ENCODE measurements at regions not wholly inside any gene's neighbourhood (a gene's known extent, or its start where the extent isn't known, plus 50 kb on each side); places are given as distances from the start of the nearest gene placed in this dataset.
A peak's percentile ranks its signal among the peaks of the same experiment; 100 is the strongest.

DNA sequence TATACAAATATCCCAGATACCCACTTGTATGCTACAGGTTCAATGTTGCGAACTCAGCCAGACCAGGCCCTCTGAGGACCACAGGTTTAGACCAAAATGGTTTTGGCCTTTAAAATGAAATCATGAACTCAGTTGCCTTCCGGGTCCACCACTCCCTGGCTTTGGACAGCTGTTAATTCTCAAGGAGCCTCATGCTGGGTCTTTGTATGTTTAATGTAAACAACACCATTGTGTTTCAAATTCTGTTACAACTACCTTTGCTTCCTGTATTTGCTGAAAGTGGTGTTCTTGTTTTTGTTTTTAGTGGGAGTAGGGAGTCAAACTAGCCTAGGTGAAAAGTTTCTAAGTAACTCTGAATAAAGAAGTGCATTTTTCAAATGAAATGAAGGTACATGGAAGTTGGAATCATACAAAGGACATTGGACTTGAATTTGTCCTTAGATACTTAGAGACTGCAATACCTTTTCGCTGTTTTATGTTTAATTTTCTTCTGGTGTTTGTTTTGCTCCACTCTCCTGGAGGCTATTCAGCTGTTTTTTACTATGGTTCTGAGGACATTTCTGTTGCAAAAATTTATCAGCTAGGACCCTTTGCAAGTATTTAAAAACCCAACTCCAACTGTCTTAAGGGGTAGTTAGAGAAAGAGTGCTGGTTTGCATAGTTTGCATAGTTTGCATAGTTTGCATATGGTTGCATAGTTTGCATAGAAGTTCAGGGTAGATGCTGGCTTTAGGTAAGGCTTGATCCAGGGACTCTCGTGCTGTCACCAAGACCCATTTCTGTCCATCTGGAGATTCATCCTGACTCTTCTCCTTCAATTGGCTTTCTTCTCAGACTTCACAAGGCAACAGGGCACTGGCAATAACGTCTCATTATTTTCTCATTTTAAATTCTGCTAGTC, 70.1 kb downstream of the MID1IP1 start:
- H2AK5ac ChIP-seq (ENCODE audit: low read length), result no peak overlapping the region
- no peaks in the 10 kb centered on the region for H3K36me3 ChIP-seq (ENCODE audit: control insufficient read depth, insufficient read depth, low read length)
- no peaks in the 10 kb centered on the region for H3K27me3 ChIP-seq (ENCODE audit: insufficient read depth, low read length, poor library complexity)
- H3K4ac ChIP-seq (ENCODE audit: low read depth, low read length), result peak overlapping the region; percentile 36
- H3K27ac ChIP-seq (ENCODE audit: low read depth, low read length), result peak overlapping the region; percentile 80
- DNase-seq, result peak; percentile 74
- no CpG with 5 or more reads among the region's 5 CpGs for WGBS (ENCODE audit: extremely low coverage, insufficient coverage, low lambda C conversion rate)
- H2BK15ac ChIP-seq (replicated peaks; ENCODE audit: low read depth), result no peak overlapping the region
- peak overlapping the region; percentile 98 for H3K18ac ChIP-seq (ENCODE audit: low read length)
- H3K4me3 ChIP-seq (ENCODE audit: low read length), result no peak overlapping the region
- no peak overlapping the region for H3K9ac ChIP-seq (ENCODE audit: low read length)
- peaks cover 2% of the 10 kb centered on the region for H3K4me1 ChIP-seq (ENCODE audit: control insufficient read depth, low read depth, low read length)
- H2BK120ac ChIP-seq (ENCODE audit: low read depth, low read length), result no peak overlapping the region
- H2BK5ac ChIP-seq (ENCODE audit: low read length), result no peak overlapping the region
- no peak overlapping the region for H4K8ac ChIP-seq (ENCODE audit: low read depth, low read length)
- no peak overlapping the region for H3K56ac ChIP-seq (ENCODE audit: low read length)
- H4K5ac ChIP-seq (ENCODE audit: low read length), result no peak overlapping the region
- H3K79me1 ChIP-seq (ENCODE audit: low read length), result no peaks in the 10 kb centered on the region
- H3K23ac ChIP-seq (ENCODE audit: low read length), result no peak overlapping the region
- no peak overlapping the region for H3K4me2 ChIP-seq (ENCODE audit: low read length)
- H3K79me2 ChIP-seq (ENCODE audit: control insufficient read depth, insufficient read depth, low read length), result no peaks in the 10 kb centered on the region

DNA sequence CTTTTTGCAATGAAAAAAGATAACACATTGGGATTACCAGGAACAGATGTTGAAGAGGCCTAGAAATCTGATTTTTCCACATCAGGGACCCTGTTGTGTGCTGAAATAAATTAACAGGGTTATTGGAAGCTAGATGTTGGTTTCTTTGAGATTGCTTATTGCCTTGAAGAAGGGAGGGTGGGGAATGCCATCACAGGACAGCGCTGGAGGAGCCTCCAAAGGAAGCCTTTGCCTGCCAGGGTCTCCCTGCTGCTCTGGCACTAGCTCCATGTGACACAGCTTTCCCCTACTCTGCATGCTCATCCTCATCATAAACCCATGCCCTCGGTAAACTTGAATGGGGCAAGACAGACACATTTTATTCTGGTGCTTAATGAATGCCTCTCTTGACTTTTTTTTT, 76.1 kb downstream of the MID1IP1 start:
- WGBS (ENCODE audit: extremely low coverage, insufficient coverage, low lambda C conversion rate), result no CpG with 5 or more reads among the region's 2 CpGs
- H4K5ac ChIP-seq (ENCODE audit: low read length), result no peak overlapping the region
- H3K4me2 ChIP-seq (ENCODE audit: low read length), result no peak overlapping the region
- no peak overlapping the region for H2AK5ac ChIP-seq (ENCODE audit: low read length)
- H3K27me3 ChIP-seq (ENCODE audit: insufficient read depth, low read length, poor library complexity), result no peaks in the 10 kb centered on the region
- no peak overlapping the region for H3K56ac ChIP-seq (ENCODE audit: low read length)
- H3K4ac ChIP-seq (ENCODE audit: low read depth, low read length), result no peak overlapping the region
- DNase-seq, result no peak
- no peak overlapping the region for H3K23ac ChIP-seq (ENCODE audit: low read length)
- H2BK120ac ChIP-seq (ENCODE audit: low read depth, low read length), result no peak overlapping the region
- no peaks in the 10 kb centered on the region for H3K4me1 ChIP-seq (ENCODE audit: control insufficient read depth, low read depth, low read length)
- no peak overlapping the region for H2BK15ac ChIP-seq (replicated peaks; ENCODE audit: low read depth)
- H3K18ac ChIP-seq (ENCODE audit: low read length), result no peak overlapping the region
- no peaks in the 10 kb centered on the region for H3K79me1 ChIP-seq (ENCODE audit: low read length)
- H3K9ac ChIP-seq (ENCODE audit: low read length), result no peak overlapping the region
- no peak overlapping the region for H2BK5ac ChIP-seq (ENCODE audit: low read length)
- no peak overlapping the region for H3K4me3 ChIP-seq (ENCODE audit: low read length)
- H3K36me3 ChIP-seq (ENCODE audit: control insufficient read depth, insufficient read depth, low read length), result no peaks in the 10 kb centered on the region
- no peaks in the 10 kb centered on the region for H3K79me2 ChIP-seq (ENCODE audit: control insufficient read depth, insufficient read depth, low read length)
- no peak overlapping the region for H3K27ac ChIP-seq (ENCODE audit: low read depth, low read length)
- H4K8ac ChIP-seq (ENCODE audit: low read depth, low read length), result no peak overlapping the region

DNA sequence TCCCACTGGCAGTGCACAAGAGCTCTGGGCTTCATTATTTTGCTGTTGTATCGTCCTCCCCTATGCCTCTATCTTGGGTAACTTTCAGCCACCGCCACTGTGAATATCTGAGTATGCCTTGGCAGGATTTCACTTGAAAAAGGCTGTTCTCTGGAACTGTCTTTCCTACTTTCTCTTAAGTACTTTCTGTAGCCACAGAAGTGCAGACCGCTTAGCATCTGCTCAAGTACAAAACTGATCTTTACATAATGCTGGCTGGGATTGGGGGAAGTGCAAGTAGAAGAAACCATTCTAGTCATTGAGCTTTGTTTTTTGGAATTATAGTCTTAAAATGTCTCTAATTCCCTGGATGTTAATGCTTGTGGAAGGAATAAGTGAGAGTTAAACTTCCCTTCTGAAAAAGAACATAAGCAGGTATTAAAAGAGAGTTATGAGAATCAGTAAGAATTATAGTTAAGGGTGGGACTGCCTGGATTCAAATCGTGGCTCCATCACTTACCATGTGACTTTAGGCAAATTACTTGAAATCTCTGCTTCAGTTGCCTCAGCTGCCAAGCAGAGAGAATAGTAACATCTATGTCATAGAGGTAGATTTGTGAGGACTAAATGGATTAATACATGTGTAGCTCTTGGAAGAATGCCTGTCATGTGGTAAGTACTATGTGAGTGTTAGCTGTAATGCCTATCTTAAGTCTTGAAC, 77.5 kb downstream of the MID1IP1 start:
- Histone ChIP-seq H3K4me1 (ENCODE audit: control insufficient read depth, low read depth, low read length) (no peaks in the 10 kb centered on the region), H3K27me3 (ENCODE audit: insufficient read depth, low read length, poor library complexity) (no peaks in the 10 kb centered on the region), H3K4ac (ENCODE audit: low read depth, low read length) (no peak overlapping the region), H3K79me1 (ENCODE audit: low read length) (no peaks in the 10 kb centered on the region), H3K23ac (ENCODE audit: low read length) (no peak overlapping the region), H3K27ac (ENCODE audit: low read depth, low read length) (no peak overlapping the region), H3K56ac (ENCODE audit: low read length) (no peak overlapping the region), H3K79me2 (ENCODE audit: control insufficient read depth, insufficient read depth, low read length) (no peaks in the 10 kb centered on the region), H3K9ac (ENCODE audit: low read length) (no peak overlapping the region), H3K36me3 (ENCODE audit: control insufficient read depth, insufficient read depth, low read length) (no peaks in the 10 kb centered on the region), H2BK120ac (ENCODE audit: low read depth, low read length) (no peak overlapping the region), H2AK5ac (ENCODE audit: low read length) (no peak overlapping the region), H3K4me3 (ENCODE audit: low read length) (no peak overlapping the region), H4K8ac (ENCODE audit: low read depth, low read length) (no peak overlapping the region), H3K18ac (ENCODE audit: low read length) (no peak overlapping the region), H4K5ac (ENCODE audit: low read length) (no peak overlapping the region), H2BK15ac (replicated peaks; ENCODE audit: low read depth) (no peak overlapping the region), H3K4me2 (ENCODE audit: low read length) (no peak overlapping the region), H2BK5ac (ENCODE audit: low read length) (no peak overlapping the region)
- no CpG with 5 or more reads among the region's 4 CpGs for WGBS (ENCODE audit: extremely low coverage, insufficient coverage, low lambda C conversion rate)
- no peak for DNase-seq

DNA sequence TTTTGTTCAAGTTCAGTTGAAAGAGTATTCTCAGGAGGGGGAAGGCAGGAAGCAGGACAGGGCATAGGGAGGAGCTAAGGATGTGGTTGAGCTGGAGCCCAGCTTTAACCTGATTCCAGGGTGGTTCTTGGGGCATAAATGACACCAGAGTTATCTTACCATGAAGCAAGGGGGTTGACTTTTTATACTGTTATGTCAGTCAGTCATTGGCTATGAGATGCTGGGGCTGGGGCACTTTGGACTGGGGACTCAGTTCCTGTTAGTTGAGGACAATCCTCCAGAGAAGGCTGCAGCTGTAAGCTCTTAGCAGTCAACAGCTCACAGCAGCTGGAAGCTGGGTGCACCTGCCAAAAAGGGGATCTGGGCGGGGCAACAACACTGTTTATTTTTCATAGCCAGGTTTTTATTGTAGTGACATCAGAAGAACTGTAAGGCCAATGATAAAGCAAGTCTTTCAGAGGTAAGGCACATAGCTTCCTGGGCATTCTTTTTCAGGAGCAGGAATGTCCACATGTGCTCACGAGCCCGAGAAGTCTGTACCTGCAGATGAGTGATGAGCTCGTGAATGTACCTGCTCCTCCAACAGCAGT, 78.5 kb downstream of the MID1IP1 start:
- H3K4ac ChIP-seq (ENCODE audit: low read depth, low read length), result no peak overlapping the region
- H2BK5ac ChIP-seq (ENCODE audit: low read length), result no peak overlapping the region
- H3K79me2 ChIP-seq (ENCODE audit: control insufficient read depth, insufficient read depth, low read length), result no peaks in the 10 kb centered on the region
- DNase-seq, result no peak
- H3K56ac ChIP-seq (ENCODE audit: low read length), result no peak overlapping the region
- no peak overlapping the region for H3K4me2 ChIP-seq (ENCODE audit: low read length)
- H2BK120ac ChIP-seq (ENCODE audit: low read depth, low read length), result no peak overlapping the region
- H3K4me1 ChIP-seq (ENCODE audit: control insufficient read depth, low read depth, low read length), result no peaks in the 10 kb centered on the region
- H3K9ac ChIP-seq (ENCODE audit: low read length), result no peak overlapping the region
- H2AK5ac ChIP-seq (ENCODE audit: low read length), result no peak overlapping the region
- H3K27me3 ChIP-seq (ENCODE audit: insufficient read depth, low read length, poor library complexity), result no peaks in the 10 kb centered on the region
- no peak overlapping the region for H2BK15ac ChIP-seq (replicated peaks; ENCODE audit: low read depth)
- no peak overlapping the region for H3K23ac ChIP-seq (ENCODE audit: low read length)
- no CpG with 5 or more reads among the region's 4 CpGs for WGBS (ENCODE audit: extremely low coverage, insufficient coverage, low lambda C conversion rate)
- H3K79me1 ChIP-seq (ENCODE audit: low read length), result no peaks in the 10 kb centered on the region
- no peak overlapping the region for H4K5ac ChIP-seq (ENCODE audit: low read length)
- H3K27ac ChIP-seq (ENCODE audit: low read depth, low read length), result no peak overlapping the region
- H3K4me3 ChIP-seq (ENCODE audit: low read length), result no peak overlapping the region
- no peak overlapping the region for H4K8ac ChIP-seq (ENCODE audit: low read depth, low read length)
- no peak overlapping the region for H3K18ac ChIP-seq (ENCODE audit: low read length)
- H3K36me3 ChIP-seq (ENCODE audit: control insufficient read depth, insufficient read depth, low read length), result no peaks in the 10 kb centered on the region

DNA sequence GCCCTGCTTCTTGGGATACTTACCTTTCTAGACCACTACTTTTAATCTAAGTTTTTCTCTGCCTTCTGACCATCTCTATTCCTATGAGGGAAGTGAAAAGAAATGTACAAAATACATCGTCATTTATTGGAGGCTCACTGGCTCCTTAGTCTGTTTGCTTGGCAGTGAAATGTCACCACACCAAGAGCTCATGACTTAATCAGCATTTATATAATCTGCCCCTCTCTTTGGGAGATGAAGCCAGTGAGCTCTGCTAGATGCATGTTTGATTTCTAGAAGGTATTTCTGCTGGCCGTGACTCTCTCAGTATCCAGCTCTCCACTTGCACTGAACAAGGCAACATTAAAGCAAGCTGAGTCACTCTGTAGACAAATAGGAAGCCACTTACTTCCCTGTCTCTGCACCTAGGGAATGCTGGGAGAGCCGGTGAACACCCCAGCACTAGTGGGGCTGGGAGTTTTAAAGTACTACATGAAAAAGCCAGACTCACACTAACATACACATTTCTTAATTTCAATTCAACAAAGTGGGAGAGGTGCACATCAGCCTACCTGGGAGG, 79.1 kb downstream of the MID1IP1 start:
- Histone ChIP-seq H3K4ac (ENCODE audit: low read depth, low read length) (no peak overlapping the region), H4K5ac (ENCODE audit: low read length) (no peak overlapping the region), H2AK5ac (ENCODE audit: low read length) (no peak overlapping the region), H3K27me3 (ENCODE audit: insufficient read depth, low read length, poor library complexity) (no peaks in the 10 kb centered on the region), H3K23ac (ENCODE audit: low read length) (no peak overlapping the region), H2BK15ac (replicated peaks; ENCODE audit: low read depth) (no peak overlapping the region), H4K8ac (ENCODE audit: low read depth, low read length) (no peak overlapping the region), H3K79me1 (ENCODE audit: low read length) (no peaks in the 10 kb centered on the region), H3K9ac (ENCODE audit: low read length) (no peak overlapping the region), H2BK120ac (ENCODE audit: low read depth, low read length) (no peak overlapping the region), H3K27ac (ENCODE audit: low read depth, low read length) (no peak overlapping the region), H3K4me1 (ENCODE audit: control insufficient read depth, low read depth, low read length) (no peaks in the 10 kb centered on the region), H3K4me3 (ENCODE audit: low read length) (no peak overlapping the region), H3K4me2 (ENCODE audit: low read length) (no peak overlapping the region), H3K56ac (ENCODE audit: low read length) (no peak overlapping the region), H2BK5ac (ENCODE audit: low read length) (no peak overlapping the region), H3K36me3 (ENCODE audit: control insufficient read depth, insufficient read depth, low read length) (no peaks in the 10 kb centered on the region), H3K18ac (ENCODE audit: low read length) (no peak overlapping the region), H3K79me2 (ENCODE audit: control insufficient read depth, insufficient read depth, low read length) (no peaks in the 10 kb centered on the region)
- no peak for DNase-seq
- no CpG with 5 or more reads among the region's 3 CpGs for WGBS (ENCODE audit: extremely low coverage, insufficient coverage, low lambda C conversion rate)
